ENCODE measurements at regions not wholly inside any gene's neighbourhood (a gene's known extent, or its start where the extent isn't known, plus 50 kb on each side); places are given as distances from the start of the nearest gene placed in this dataset.
A peak's percentile ranks its signal among the peaks of the same experiment; 100 is the strongest.

GRCh38 chr6:79423216-79423615, 114.0 kb downstream of the LCA5 start:
- Mint-ChIP-seq H3K27ac (no peak overlapping the region), H3K4me1 (ENCODE audit: unreplicated experiment) (peaks cover 14% of the 10 kb centered on the region), H3K9me3 (no peaks in the 10 kb centered on the region), H3K4me3 (no peak overlapping the region), H3K36me3 (no peaks in the 10 kb centered on the region), H3K27me3 (no peaks in the 10 kb centered on the region)
- DNase-seq (ENCODE audit: extremely low spot score, unreplicated experiment) = no peak
- no peak for TF ChIP-seq CTCF (conservative IDR thresholded peaks at IDR 0.05)

GRCh38 chr6:79422666-79423065, 114.6 kb downstream of the LCA5 start:
- Mint-ChIP-seq H3K27ac (no peak overlapping the region), H3K9me3 (no peaks in the 10 kb centered on the region), H3K4me1 (ENCODE audit: unreplicated experiment) (peaks cover 18% of the 10 kb centered on the region), H3K4me3 (no peak overlapping the region), H3K36me3 (no peaks in the 10 kb centered on the region), H3K27me3 (no peaks in the 10 kb centered on the region)
- no peak for DNase-seq (ENCODE audit: extremely low spot score, unreplicated experiment)
- no peak for TF ChIP-seq CTCF (conservative IDR thresholded peaks at IDR 0.05)

- no peak for DNase-seq (ENCODE audit: extremely low spot score, unreplicated experiment)
- TF ChIP-seq CTCF (conservative IDR thresholded peaks at IDR 0.05) = no peak
- no peaks in the 10 kb centered on the region for H3K27me3 Mint-ChIP-seq
- H3K4me3 Mint-ChIP-seq = peak overlapping the region; percentile 53
- no peaks in the 10 kb centered on the region for H3K9me3 Mint-ChIP-seq
- H3K4me1 Mint-ChIP-seq (ENCODE audit: unreplicated experiment) = peaks cover 18% of the 10 kb centered on the region
- H3K27ac Mint-ChIP-seq = peak overlapping the region; percentile 10
- H3K36me3 Mint-ChIP-seq = no peaks in the 10 kb centered on the region
Observed at GRCh38 chr6:79421707-79422484, 115.3 kb downstream of the LCA5 start.

- peak overlapping the region; percentile 86 for H3K27ac Mint-ChIP-seq
- peak overlapping the region; percentile 2 for H3K4me3 Mint-ChIP-seq
- H3K27me3 Mint-ChIP-seq = no peaks in the 10 kb centered on the region
- H3K4me1 Mint-ChIP-seq (ENCODE audit: unreplicated experiment) = peaks cover 24% of the 10 kb centered on the region
- no peak for DNase-seq (ENCODE audit: extremely low spot score, unreplicated experiment)
- no peaks in the 10 kb centered on the region for H3K9me3 Mint-ChIP-seq
- H3K36me3 Mint-ChIP-seq = no peaks in the 10 kb centered on the region
- no peak for TF ChIP-seq CTCF (conservative IDR thresholded peaks at IDR 0.05)
Observed at GRCh38 chr6:79421001-79421411, 116.2 kb downstream of the LCA5 start.

GRCh38 chr6:79420054-79420453, 117.2 kb downstream of the LCA5 start:
- Mint-ChIP-seq H3K36me3 (no peaks in the 10 kb centered on the region), H3K4me1 (ENCODE audit: unreplicated experiment) (peaks cover 24% of the 10 kb centered on the region), H3K27me3 (no peaks in the 10 kb centered on the region), H3K4me3 (peak overlapping the region; percentile 2), H3K27ac (peak overlapping the region; percentile 86), H3K9me3 (no peaks in the 10 kb centered on the region)
- no peak for DNase-seq (ENCODE audit: extremely low spot score, unreplicated experiment)
- TF ChIP-seq CTCF (conservative IDR thresholded peaks at IDR 0.05) = no peak

Measured in type B pancreatic cell (in vitro differentiated cells).